ENCODE measurements at regions not wholly inside any gene's neighbourhood (a gene's known extent, or its start where the extent isn't known, plus 50 kb on each side); places are given as distances from the start of the nearest gene placed in this dataset.

GRCh38 chr5:10863763-10864383 is 102.8 kb upstream of the DAP start:
- H3K36me3 ChIP-seq (ENCODE audit: control insufficient read depth in 1 of 2, insufficient read depth in 2 of 2, low read length in 2 of 2) = no peaks in the 10 kb centered on the region
- no peak overlapping the region for H3K9ac ChIP-seq (ENCODE audit: low read length)
- no peak overlapping the region for H2BK12ac ChIP-seq (ENCODE audit: low read length)
- H3K9me3 ChIP-seq (ENCODE audit: insufficient read depth, low read depth, low read length) = no peaks in the 10 kb centered on the region
- no peaks in the 10 kb centered on the region for H3K79me1 ChIP-seq (ENCODE audit: low read length)
- no peak overlapping the region for H3K23ac ChIP-seq (ENCODE audit: low read length)
- H2BK120ac ChIP-seq (ENCODE audit: insufficient read depth, low read length, poor library complexity) = no peak overlapping the region
- H4K91ac ChIP-seq (ENCODE audit: low read depth, low read length) = no peak overlapping the region
- no peak overlapping the region for H3K27ac ChIP-seq (ENCODE audit: low read depth, low read length)
- H3K27me3 ChIP-seq (ENCODE audit: insufficient read depth, low read length) = no peaks in the 10 kb centered on the region
- no peaks in the 10 kb centered on the region for H3K79me2 ChIP-seq (ENCODE audit: control insufficient read depth, insufficient read depth, low read length, poor library complexity)
- H2BK5ac ChIP-seq (ENCODE audit: low read depth, low read length, poor library complexity) = no peak overlapping the region
- H3K14ac ChIP-seq (ENCODE audit: low read length) = no peak overlapping the region
- no peak overlapping the region for H2AK5ac ChIP-seq (ENCODE audit: low read length)
- no peak overlapping the region for H2AFZ ChIP-seq (ENCODE audit: insufficient read depth, low read length, poor library complexity)
- H3K4me2 ChIP-seq (ENCODE audit: low read length) = no peak overlapping the region
- no peak overlapping the region for H4K12ac ChIP-seq (ENCODE audit: low read depth, low read length)
- DNase-seq = peak; percentile 65 to 88
- H3K4ac ChIP-seq (ENCODE audit: low read depth, low read length) = no peak overlapping the region
- H3K4me1 ChIP-seq (ENCODE audit: control insufficient read depth in 1 of 2, insufficient read depth in 2 of 2, low read length in 2 of 2) = peaks cover 0 to 4% of the 10 kb centered on the region in 2 experiments
- H3K4me3 ChIP-seq (ENCODE audit: low read depth, low read length) = no peak overlapping the region
- no CpG with 5 or more reads among the region's 15 CpGs for WGBS (ENCODE audit: extremely low coverage, insufficient coverage, insufficient read length)
- no peak overlapping the region for H3K18ac ChIP-seq (ENCODE audit: low read length)
- H4K8ac ChIP-seq (ENCODE audit: low read depth, low read length) = no peak overlapping the region

DNA sequence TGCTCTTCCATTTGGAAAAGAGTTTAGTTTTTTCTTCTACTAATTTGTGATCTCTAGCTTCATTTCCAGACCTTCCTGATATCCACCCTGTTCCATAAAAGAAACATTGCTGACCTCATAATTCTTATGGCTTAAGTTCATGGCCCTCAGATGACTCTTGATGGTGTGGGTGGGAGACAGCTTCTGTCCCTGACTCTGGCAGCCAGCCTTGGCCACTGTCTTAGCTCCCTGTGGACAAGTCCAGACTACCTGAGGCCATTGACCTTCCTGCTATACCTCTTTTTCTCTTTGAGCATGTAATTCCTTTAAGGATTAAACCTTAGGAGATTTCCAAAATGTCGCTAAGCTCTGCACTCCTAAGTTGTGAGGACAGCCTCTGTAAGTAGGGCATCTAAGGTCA is 101.1 kb upstream of the DAP start:
- H3K14ac ChIP-seq (ENCODE audit: low read length) = no peak overlapping the region
- H4K8ac ChIP-seq (ENCODE audit: low read depth, low read length) = no peak overlapping the region
- no peaks in the 10 kb centered on the region for H3K36me3 ChIP-seq (ENCODE audit: control insufficient read depth in 1 of 2, insufficient read depth in 2 of 2, low read length in 2 of 2)
- H3K9me3 ChIP-seq (ENCODE audit: insufficient read depth, low read depth, low read length) = no peaks in the 10 kb centered on the region
- H3K4me2 ChIP-seq (ENCODE audit: low read length) = no peak overlapping the region
- no peak overlapping the region for H2BK5ac ChIP-seq (ENCODE audit: low read depth, low read length, poor library complexity)
- no peaks in the 10 kb centered on the region for H3K79me1 ChIP-seq (ENCODE audit: low read length)
- no peaks in the 10 kb centered on the region for H3K27me3 ChIP-seq (ENCODE audit: insufficient read depth, low read length)
- H3K79me2 ChIP-seq (ENCODE audit: control insufficient read depth, insufficient read depth, low read length, poor library complexity) = no peaks in the 10 kb centered on the region
- H3K9ac ChIP-seq (ENCODE audit: low read length) = no peak overlapping the region
- no peak overlapping the region for H2BK12ac ChIP-seq (ENCODE audit: low read length)
- DNase-seq = no peak
- no CpG with 5 or more reads among the region's 1 CpG for WGBS (ENCODE audit: extremely low coverage, insufficient coverage, insufficient read length)
- no peak overlapping the region for H4K91ac ChIP-seq (ENCODE audit: low read depth, low read length)
- no peak overlapping the region for H2AK5ac ChIP-seq (ENCODE audit: low read length)
- H3K4me1 ChIP-seq (ENCODE audit: control insufficient read depth in 1 of 2, insufficient read depth in 2 of 2, low read length in 2 of 2) = peaks cover 4 to 8% of the 10 kb centered on the region in 2 experiments
- H3K23ac ChIP-seq (ENCODE audit: low read length) = no peak overlapping the region
- no peak overlapping the region for H2BK120ac ChIP-seq (ENCODE audit: insufficient read depth, low read length, poor library complexity)
- H4K12ac ChIP-seq (ENCODE audit: low read depth, low read length) = no peak overlapping the region
- no peak overlapping the region for H3K27ac ChIP-seq (ENCODE audit: low read depth, low read length)
- H3K4ac ChIP-seq (ENCODE audit: low read depth, low read length) = no peak overlapping the region
- H3K18ac ChIP-seq (ENCODE audit: low read length) = no peak overlapping the region
- H3K4me3 ChIP-seq (ENCODE audit: low read depth, low read length) = no peak overlapping the region
- no peak overlapping the region for H2AFZ ChIP-seq (ENCODE audit: insufficient read depth, low read length, poor library complexity)

DNA sequence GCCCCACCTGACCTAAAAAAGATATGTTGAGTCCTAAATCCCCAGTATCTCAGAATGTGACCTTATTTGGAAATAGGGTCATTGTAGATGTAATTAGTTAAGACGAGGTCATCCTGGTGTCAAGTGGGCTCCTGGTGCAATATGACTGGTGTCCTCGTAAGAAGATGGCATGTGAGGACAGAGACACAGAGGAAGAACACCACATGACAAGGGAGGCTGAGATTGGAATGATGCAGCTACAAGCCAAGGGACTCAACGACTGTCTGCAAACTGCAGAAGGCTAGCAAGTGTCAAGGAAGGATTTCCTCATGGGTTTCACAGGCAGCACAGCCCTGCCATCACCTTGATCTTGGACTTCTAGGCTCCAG is 100.4 kb upstream of the DAP start:
- Histone ChIP-seq H3K18ac (ENCODE audit: low read length) (no peak overlapping the region), H4K12ac (ENCODE audit: low read depth, low read length) (no peak overlapping the region), H3K23ac (ENCODE audit: low read length) (no peak overlapping the region), H3K36me3 (ENCODE audit: control insufficient read depth in 1 of 2, insufficient read depth in 2 of 2, low read length in 2 of 2) (no peaks in the 10 kb centered on the region), H2BK12ac (ENCODE audit: low read length) (no peak overlapping the region), H3K27me3 (ENCODE audit: insufficient read depth, low read length) (no peaks in the 10 kb centered on the region), H3K4me1 (ENCODE audit: control insufficient read depth in 1 of 2, insufficient read depth in 2 of 2, low read length in 2 of 2) (peaks cover 9 to 13% of the 10 kb centered on the region in 2 experiments), H4K8ac (ENCODE audit: low read depth, low read length) (no peak overlapping the region), H4K91ac (ENCODE audit: low read depth, low read length) (no peak overlapping the region), H3K9me3 (ENCODE audit: insufficient read depth, low read depth, low read length) (no peaks in the 10 kb centered on the region), H3K4me2 (ENCODE audit: low read length) (no peak overlapping the region), H3K79me1 (ENCODE audit: low read length) (peaks cover 2% of the 10 kb centered on the region), H2AFZ (ENCODE audit: insufficient read depth, low read length, poor library complexity) (no peak overlapping the region), H3K9ac (ENCODE audit: low read length) (no peak overlapping the region), H3K27ac (ENCODE audit: low read depth, low read length) (no peak overlapping the region), H2AK5ac (ENCODE audit: low read length) (no peak overlapping the region), H3K4ac (ENCODE audit: low read depth, low read length) (no peak overlapping the region), H3K14ac (ENCODE audit: low read length) (no peak overlapping the region), H2BK120ac (ENCODE audit: insufficient read depth, low read length, poor library complexity) (no peak overlapping the region), H2BK5ac (ENCODE audit: low read depth, low read length, poor library complexity) (no peak overlapping the region), H3K4me3 (ENCODE audit: low read depth, low read length) (no peak overlapping the region), H3K79me2 (ENCODE audit: control insufficient read depth, insufficient read depth, low read length, poor library complexity) (no peaks in the 10 kb centered on the region)
- no peak for DNase-seq
- WGBS (ENCODE audit: extremely low coverage, insufficient coverage, insufficient read length) = no CpG with 5 or more reads among the region's 3 CpGs

GRCh38 chr5:10860645-10861422 is 99.8 kb upstream of the DAP start:
- Histone ChIP-seq H3K79me1 (ENCODE audit: low read length) (peaks cover 2% of the 10 kb centered on the region), H4K8ac (ENCODE audit: low read depth, low read length) (no peak overlapping the region), H2AFZ (ENCODE audit: insufficient read depth, low read length, poor library complexity) (no peak overlapping the region), H2BK12ac (ENCODE audit: low read length) (no peak overlapping the region), H3K4me3 (ENCODE audit: low read depth, low read length) (no peak overlapping the region), H3K4ac (ENCODE audit: low read depth, low read length) (no peak overlapping the region), H3K79me2 (ENCODE audit: control insufficient read depth, insufficient read depth, low read length, poor library complexity) (no peaks in the 10 kb centered on the region), H4K91ac (ENCODE audit: low read depth, low read length) (no peak overlapping the region), H3K27ac (ENCODE audit: low read depth, low read length) (no peak overlapping the region), H2AK5ac (ENCODE audit: low read length) (no peak overlapping the region), H4K12ac (ENCODE audit: low read depth, low read length) (no peak overlapping the region), H2BK120ac (ENCODE audit: insufficient read depth, low read length, poor library complexity) (no peak overlapping the region), H3K9me3 (ENCODE audit: insufficient read depth, low read depth, low read length) (no peaks in the 10 kb centered on the region), H3K9ac (ENCODE audit: low read length) (no peak overlapping the region), H3K36me3 (ENCODE audit: control insufficient read depth in 1 of 2, insufficient read depth in 2 of 2, low read length in 2 of 2) (no peaks in the 10 kb centered on the region), H3K14ac (ENCODE audit: low read length) (no peak overlapping the region), H3K4me2 (ENCODE audit: low read length) (no peak overlapping the region), H3K27me3 (ENCODE audit: insufficient read depth, low read length) (no peaks in the 10 kb centered on the region), H3K23ac (ENCODE audit: low read length) (no peak overlapping the region), H3K4me1 (ENCODE audit: control insufficient read depth in 1 of 2, insufficient read depth in 2 of 2, low read length in 2 of 2) (peaks cover 15 to 16% of the 10 kb centered on the region in 2 experiments), H2BK5ac (ENCODE audit: low read depth, low read length, poor library complexity) (no peak overlapping the region), H3K18ac (ENCODE audit: low read length) (no peak overlapping the region)
- no CpG with 5 or more reads among the region's 4 CpGs for WGBS (ENCODE audit: extremely low coverage, insufficient coverage, insufficient read length)
- no peak for DNase-seq
